NCI-H128 (cell line): ENCODE measurements at regions not wholly inside any gene's neighbourhood (a gene's known extent, or its start where the extent isn't known, plus 50 kb on each side); places are given as distances from the start of the nearest gene placed in this dataset.
"Not testable (repeated sequence)": the region's sequence is repeated elsewhere in the genome, so short reads cannot be mapped to it uniquely, and the experiment has no call there.

Experiments
- DNase-seq: peaks from one replicate; lab custom pipeline; 2025; ENCODE audit not compliant: unreplicated experiment; lab: John Stamatoyannopoulos, UW

GRCh38 chr14:51443195-51444018 lies 203.4 kb downstream of the TMX1 start:
- DNase-seq = no peak

DNA sequence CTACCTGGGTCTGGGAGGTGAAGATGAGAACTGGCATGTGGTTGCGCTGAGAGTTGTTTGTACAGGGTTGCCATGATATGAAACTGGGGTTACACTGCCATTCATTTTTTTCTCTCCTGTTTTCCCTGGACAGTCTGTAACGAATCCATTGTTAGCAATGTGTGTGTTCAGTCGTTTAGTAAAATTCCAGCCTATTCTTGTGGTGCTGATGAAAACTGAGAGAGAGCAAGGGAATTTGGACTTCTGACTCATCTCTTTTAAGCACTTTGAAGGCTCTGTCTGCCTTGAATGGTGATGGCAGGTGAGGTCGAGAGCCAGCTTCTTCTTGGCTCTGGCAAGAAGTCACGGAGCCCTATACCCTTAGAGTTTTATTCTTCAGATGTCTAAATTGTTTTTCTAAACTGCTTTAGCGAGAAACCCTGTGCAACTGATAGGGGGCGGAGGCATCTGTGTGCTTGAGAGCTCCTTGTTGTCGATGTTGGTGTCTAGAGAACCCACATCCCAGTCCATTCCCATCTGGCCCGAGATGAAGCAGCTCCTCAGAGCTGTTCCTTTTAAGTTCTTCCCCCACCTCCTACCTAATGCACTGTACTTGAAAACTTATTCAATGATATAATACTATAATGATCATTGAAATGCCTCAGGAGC lies 204.4 kb downstream of the TMX1 start:
- no peak for DNase-seq

GRCh38 chr14:51445001-51445390 lies 204.9 kb downstream of the TMX1 start:
- DNase-seq = no peak

GRCh38 chr14:51446771-51447170 lies 204.9 kb upstream of the FRMD6 start:
- DNase-seq = no peak

GRCh38 chr14:51447411-51447810 lies 204.3 kb upstream of the FRMD6 start:
- DNase-seq = no peak

GRCh38 chr14:51448831-51449670 lies 202.7 kb upstream of the FRMD6 start:
- no peak for DNase-seq

- no peak for DNase-seq
These were observed 202.0 kb upstream of the FRMD6 start for GRCh38 chr14:51449681-51450080.

- DNase-seq = no peak
These were observed 200.1 kb upstream of the FRMD6 start for GRCh38 chr14:51451561-51451960.

DNA sequence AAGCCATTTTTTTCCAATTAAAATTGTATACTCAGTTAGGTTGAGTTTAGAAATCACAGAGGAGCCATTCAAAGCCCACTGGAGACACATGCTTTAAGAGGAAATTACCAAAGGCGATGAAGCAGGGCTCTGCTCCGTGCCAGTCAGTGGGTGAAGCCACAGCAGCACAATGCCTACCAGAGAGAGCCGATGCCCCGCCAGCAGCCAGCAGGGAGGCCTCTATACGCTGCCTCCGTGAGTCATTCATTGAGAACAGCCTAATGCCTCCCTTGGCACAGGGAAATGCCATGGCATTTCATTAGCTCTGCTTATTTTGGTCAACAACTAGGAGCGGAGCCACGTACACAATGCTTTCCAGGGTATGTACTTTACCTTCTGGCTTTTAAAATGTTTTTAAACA lies 197.8 kb upstream of the FRMD6 start:
- no peak for DNase-seq

DNA sequence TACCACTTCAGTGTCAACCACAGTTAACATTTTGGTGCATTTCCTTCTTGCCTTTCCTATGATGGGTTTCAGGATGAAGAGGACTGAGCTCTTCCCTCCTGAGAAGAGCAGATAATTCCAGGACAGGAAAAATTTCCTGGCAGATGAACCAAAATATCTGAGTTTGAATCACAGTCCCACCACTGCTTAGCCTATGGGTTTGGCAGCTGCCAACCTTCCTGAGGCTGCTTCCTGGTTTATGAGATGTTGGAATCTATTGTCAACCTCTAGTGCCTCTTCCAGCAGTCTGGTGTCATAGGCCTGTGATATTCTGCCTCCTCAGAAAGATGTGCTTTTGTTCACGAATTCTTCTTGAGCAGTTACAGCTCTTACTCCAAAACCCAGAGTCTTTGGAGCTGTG lies 197.4 kb upstream of the FRMD6 start:
- no peak for DNase-seq

DNA sequence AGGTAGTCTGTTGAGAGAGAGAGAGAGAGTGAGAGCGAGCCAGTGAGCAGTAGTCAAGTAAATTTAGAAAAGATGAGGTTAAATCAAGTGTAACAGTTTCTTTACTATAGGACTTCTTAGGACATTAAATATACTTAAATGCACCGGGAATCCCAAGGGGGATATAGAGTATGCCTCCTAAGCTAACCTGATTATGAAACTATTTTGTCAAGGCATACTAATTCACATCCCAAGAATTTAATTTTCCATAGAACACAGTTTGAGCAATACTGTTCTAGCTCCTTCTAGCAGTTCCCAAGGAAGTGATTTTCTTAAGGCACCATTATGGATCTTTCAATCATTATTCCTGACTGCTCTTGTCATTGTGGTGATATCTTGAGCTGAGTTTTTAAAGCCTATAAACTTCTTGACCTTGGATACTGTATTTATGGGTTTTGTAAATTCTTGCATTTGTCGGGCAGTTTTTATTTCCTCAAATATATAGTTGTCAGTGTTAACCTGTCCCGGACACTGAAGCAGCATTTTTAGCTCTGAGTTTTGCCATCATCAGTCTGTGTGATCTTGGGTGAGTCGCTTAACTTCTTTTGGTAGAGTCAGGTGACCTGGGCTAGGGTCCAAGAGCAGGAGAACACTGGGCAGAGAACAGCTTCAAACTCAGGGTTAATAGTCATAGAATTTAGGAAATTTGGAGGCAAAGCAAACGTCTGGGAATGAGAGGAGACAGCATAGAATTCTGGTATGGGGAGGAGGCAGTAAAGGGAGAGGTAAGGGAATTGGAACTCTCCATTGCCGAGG lies 196.5 kb upstream of the FRMD6 start:
- no peak for DNase-seq

GRCh38 chr14:51457843-51458562 lies 193.7 kb upstream of the FRMD6 start:
- DNase-seq = no peak

- no peak for DNase-seq
These were observed 193.2 kb upstream of the FRMD6 start for GRCh38 chr14:51458563-51458955.

DNA sequence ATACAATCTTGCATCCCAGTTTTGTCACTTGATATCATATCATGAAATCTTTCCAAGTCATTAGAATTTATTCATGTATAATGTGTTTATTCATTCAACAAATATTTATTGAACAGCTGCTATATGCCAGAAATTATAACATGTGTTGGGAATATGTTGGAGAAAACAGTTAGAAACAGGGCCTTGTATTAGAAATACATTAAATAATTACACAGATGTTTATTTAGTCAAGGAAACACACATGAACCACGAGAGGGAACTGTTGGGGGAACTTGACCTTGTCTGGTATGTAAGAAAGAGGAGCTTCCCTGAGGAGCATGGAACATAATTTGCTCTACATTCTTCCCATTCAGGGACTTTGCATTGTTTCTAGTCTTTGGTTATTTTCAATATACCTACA lies 191.7 kb upstream of the FRMD6 start:
- no peak for DNase-seq

DNA sequence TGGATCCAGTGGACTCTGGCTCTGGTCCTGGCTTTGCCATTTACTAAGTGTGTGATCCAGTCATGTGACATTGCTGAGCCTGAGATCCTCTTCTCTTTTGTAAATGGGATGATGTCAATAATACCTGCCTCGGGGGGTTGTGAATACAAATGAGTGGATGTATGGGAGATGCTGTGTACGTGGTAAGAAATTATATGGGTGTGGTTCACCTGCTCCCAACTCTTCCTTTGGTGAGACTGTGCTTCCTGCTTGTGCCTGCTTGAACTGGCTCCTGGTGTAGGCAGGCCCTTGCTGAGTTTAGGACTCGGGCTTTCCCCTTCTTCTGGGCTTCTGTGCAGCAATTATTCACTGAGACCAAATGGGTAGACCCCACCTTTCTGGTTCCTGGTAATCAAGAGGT lies 189.5 kb upstream of the FRMD6 start:
- DNase-seq = no peak

DNA sequence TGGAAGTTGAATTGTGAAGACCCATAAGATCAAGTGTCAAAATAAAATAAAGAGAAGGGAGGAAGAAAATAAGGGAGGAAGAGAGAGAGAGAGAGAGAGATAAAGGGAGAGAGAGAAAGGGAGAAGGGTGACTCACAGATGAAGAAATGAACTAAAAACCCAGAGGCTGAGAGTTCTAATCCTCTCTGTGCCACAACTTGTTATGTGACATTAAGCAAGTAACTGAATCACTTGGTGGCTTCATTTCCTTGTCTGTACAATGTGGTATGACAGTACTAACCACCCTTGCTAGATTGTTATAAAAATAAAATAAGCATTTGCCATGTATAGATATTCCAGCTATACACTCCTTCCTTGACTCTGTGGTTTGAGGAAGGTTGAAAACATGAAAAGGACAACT lies 189.0 kb upstream of the FRMD6 start:
- DNase-seq = no peak

DNA sequence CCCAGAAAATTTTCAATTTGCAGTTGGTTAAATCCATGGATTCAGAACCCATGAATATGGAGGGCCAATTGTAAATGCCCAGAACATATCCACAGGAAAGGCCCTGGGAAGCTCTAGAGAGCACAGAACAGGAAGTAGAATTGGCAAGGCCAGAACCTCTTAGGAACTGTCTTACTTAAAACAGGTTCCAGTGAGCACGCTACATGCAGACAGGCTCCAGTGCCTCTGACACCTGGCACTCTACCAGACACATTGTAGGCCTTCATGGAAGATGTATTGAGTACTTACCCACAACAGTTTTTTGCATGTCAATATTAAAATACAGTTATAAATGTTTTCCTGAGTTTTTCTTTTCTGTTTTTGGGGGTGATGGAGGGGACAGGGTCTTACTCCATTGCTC lies 188.2 kb upstream of the FRMD6 start:
- no peak for DNase-seq

DNA sequence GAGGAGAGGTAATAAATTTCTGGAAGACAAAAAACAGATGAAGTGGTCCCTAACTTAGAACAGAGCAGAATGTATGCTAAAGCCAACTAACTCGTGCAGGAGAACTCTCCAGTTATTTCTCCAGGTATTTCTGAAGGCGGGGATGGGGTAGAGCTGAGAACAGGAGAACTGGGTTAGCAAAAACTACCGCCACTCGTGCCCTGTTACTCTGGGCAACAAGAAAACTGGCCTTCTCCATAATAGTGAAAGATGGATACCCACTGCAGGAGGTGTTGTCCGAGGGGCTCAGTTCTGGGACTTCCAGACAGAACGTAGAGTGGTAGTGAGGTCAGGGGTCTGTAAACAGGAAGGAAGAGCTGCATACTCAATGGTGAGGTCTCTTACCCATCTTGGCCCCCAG lies 187.3 kb upstream of the FRMD6 start:
- no peak for DNase-seq

GRCh38 chr14:51465486-51465885 lies 186.2 kb upstream of the FRMD6 start:
- no peak for DNase-seq

DNA sequence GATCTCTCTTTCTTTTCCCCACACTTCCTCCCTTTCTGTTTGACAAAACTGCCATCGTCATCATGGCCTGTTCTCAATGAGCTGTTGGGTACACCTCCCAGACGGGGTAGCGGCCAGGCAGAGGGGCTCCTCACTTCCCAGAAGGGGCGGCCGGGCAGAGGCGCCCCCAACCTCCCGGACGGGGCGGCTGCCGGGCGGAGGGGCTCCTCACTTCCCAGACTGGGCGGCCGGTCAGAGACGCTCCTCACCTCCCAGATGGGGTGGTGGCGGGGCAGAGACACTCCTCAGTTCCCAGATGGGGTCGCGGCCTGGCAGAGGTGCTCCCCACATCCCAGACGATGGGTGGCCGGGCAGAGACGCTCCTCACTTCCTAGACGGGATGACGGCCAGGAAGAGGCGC lies 184.3 kb upstream of the FRMD6 start:
- not testable (repeated sequence) for DNase-seq
